SJCRH30 (cell line): ENCODE measurements at regions not wholly inside any gene's neighbourhood (a gene's known extent, or its start where the extent isn't known, plus 50 kb on each side); places are given as distances from the start of the nearest gene placed in this dataset.

Experiments
- DNase-seq, 2 experiments: peaks; one replicate each; pipeline ENCODE4 v3.0.0-alpha.2; 2015 to 2020
- H3K27ac ChIP-seq: fragments of 250-450 bp; sonication (Bioruptor Pico); 2 replicates; pipeline ENCODE4 v1.5.1; 2020; ENCODE audit warnings: mild to moderate bottlenecking, moderate library complexity
- H3K27me3 ChIP-seq: fragments of 250-450 bp; sonication (Bioruptor Pico); 2 replicates; pipeline ENCODE4 v1.5.1; 2020; ENCODE audit warnings: mild to moderate bottlenecking, moderate library complexity
- H3K36me3 ChIP-seq: fragments of 250-450 bp; sonication (Bioruptor Pico); 2 replicates; pipeline ENCODE4 v1.5.1; 2020; ENCODE audit warnings: mild to moderate bottlenecking, moderate library complexity
- H3K4me1 ChIP-seq: fragments of 250-450 bp; sonication (Bioruptor Pico); 2 replicates; pipeline ENCODE4 v1.5.1; 2020; ENCODE audit warnings: mild to moderate bottlenecking, moderate library complexity
- H3K4me3 ChIP-seq: fragments of 250-450 bp; sonication (Bioruptor Pico); 2 replicates; pipeline ENCODE4 v1.5.1; 2020; ENCODE audit warnings: mild to moderate bottlenecking, moderate library complexity
- H3K9me3 ChIP-seq: fragments of 250-450 bp; sonication (Bioruptor Pico); replicated peaks from 2 replicates; pipeline ENCODE4 v1.5.1; 2020; ENCODE audit warnings: mild to moderate bottlenecking, moderate library complexity

GRCh38 chr5:125283372-125283771, 536.9 kb upstream of the ZNF608 start:
- DNase-seq, result no peak
- no peaks in the 10 kb centered on the region for H3K27me3 ChIP-seq
- H3K4me3 ChIP-seq, result no peak overlapping the region
- H3K36me3 ChIP-seq, result no peaks in the 10 kb centered on the region
- no peak overlapping the region for H3K27ac ChIP-seq
- no peaks in the 10 kb centered on the region; the same call in 1 of the 2 replicates for H3K4me1 ChIP-seq
- H3K9me3 ChIP-seq, result no peaks in the 10 kb centered on the region

- H3K36me3 ChIP-seq, result no peaks in the 10 kb centered on the region
Measured at GRCh38 chr5:125286271-125286670, 539.8 kb upstream of the ZNF608 start.

GRCh38 chr5:125289606-125290005, 543.2 kb upstream of the ZNF608 start:
- Histone ChIP-seq H3K27me3 (no peaks in the 10 kb centered on the region), H3K36me3 (no peaks in the 10 kb centered on the region), H3K9me3 (no peaks in the 10 kb centered on the region), H3K4me1 (no peaks in the 10 kb centered on the region), H3K4me3 (no peak overlapping the region), H3K27ac (no peak overlapping the region)
- DNase-seq, result no peak

More at GRCh38 chr5:125286271-125286670, 539.8 kb upstream of the ZNF608 start:
- no peak overlapping the region for H3K27ac ChIP-seq
- no peak for DNase-seq
- no peak overlapping the region for H3K4me3 ChIP-seq
- H3K27me3 ChIP-seq, result no peaks in the 10 kb centered on the region
- H3K4me1 ChIP-seq, result no peaks in the 10 kb centered on the region
- H3K9me3 ChIP-seq, result no peaks in the 10 kb centered on the region

GRCh38 chr5:125290935-125291334, 544.5 kb upstream of the ZNF608 start:
- H3K4me1 ChIP-seq, result no peaks in the 10 kb centered on the region
- no peaks in the 10 kb centered on the region for H3K27me3 ChIP-seq
- no peak overlapping the region for H3K4me3 ChIP-seq
- no peaks in the 10 kb centered on the region for H3K36me3 ChIP-seq
- DNase-seq, result no peak
- no peaks in the 10 kb centered on the region for H3K9me3 ChIP-seq
- no peak overlapping the region for H3K27ac ChIP-seq

GRCh38 chr5:125291447-125291846, 545.0 kb upstream of the ZNF608 start:
- Histone ChIP-seq H3K9me3 (no peaks in the 10 kb centered on the region), H3K27ac (no peak overlapping the region), H3K36me3 (no peaks in the 10 kb centered on the region), H3K4me1 (no peaks in the 10 kb centered on the region), H3K4me3 (no peak overlapping the region), H3K27me3 (no peaks in the 10 kb centered on the region)
- DNase-seq, result no peak

GRCh38 chr5:125293223-125293622, 546.8 kb upstream of the ZNF608 start:
- H3K36me3 ChIP-seq, result no peaks in the 10 kb centered on the region

GRCh38 chr5:125293726-125294125, 547.3 kb upstream of the ZNF608 start:
- no peak for DNase-seq
- H3K27ac ChIP-seq, result no peak overlapping the region
- H3K4me3 ChIP-seq, result no peak overlapping the region
- H3K27me3 ChIP-seq, result no peaks in the 10 kb centered on the region
- H3K36me3 ChIP-seq, result no peaks in the 10 kb centered on the region
- no peaks in the 10 kb centered on the region for H3K4me1 ChIP-seq
- H3K9me3 ChIP-seq, result no peaks in the 10 kb centered on the region

More at GRCh38 chr5:125293223-125293622, 546.8 kb upstream of the ZNF608 start:
- no peaks in the 10 kb centered on the region for H3K4me1 ChIP-seq
- DNase-seq, result no peak
- H3K4me3 ChIP-seq, result no peak overlapping the region
- H3K27ac ChIP-seq, result no peak overlapping the region
- H3K27me3 ChIP-seq, result no peaks in the 10 kb centered on the region
- no peaks in the 10 kb centered on the region for H3K9me3 ChIP-seq

GRCh38 chr5:125294844-125295243, 548.4 kb upstream of the ZNF608 start:
- DNase-seq, result no peak
- H3K4me1 ChIP-seq, result no peaks in the 10 kb centered on the region
- no peaks in the 10 kb centered on the region for H3K27me3 ChIP-seq

GRCh38 chr5:125295405-125295872, 549.0 kb upstream of the ZNF608 start:
- no peaks in the 10 kb centered on the region for H3K9me3 ChIP-seq
- H3K27me3 ChIP-seq, result no peaks in the 10 kb centered on the region
- no peak overlapping the region for H3K4me3 ChIP-seq
- H3K27ac ChIP-seq, result no peak overlapping the region
- no peak for DNase-seq
- no peaks in the 10 kb centered on the region for H3K36me3 ChIP-seq
- H3K4me1 ChIP-seq, result no peaks in the 10 kb centered on the region

More at GRCh38 chr5:125294844-125295243, 548.4 kb upstream of the ZNF608 start:
- Histone ChIP-seq H3K36me3 (no peaks in the 10 kb centered on the region), H3K9me3 (no peaks in the 10 kb centered on the region), H3K27ac (no peak overlapping the region), H3K4me3 (no peak overlapping the region)

- Histone ChIP-seq H3K9me3 (no peaks in the 10 kb centered on the region), H3K27ac (no peak overlapping the region), H3K27me3 (no peaks in the 10 kb centered on the region), H3K4me1 (no peaks in the 10 kb centered on the region), H3K4me3 (no peak overlapping the region), H3K36me3 (no peaks in the 10 kb centered on the region)
- DNase-seq, result no peak
Measured at GRCh38 chr5:125298258-125298657, 551.8 kb upstream of the ZNF608 start.

GRCh38 chr5:125298746-125299379, 552.4 kb upstream of the ZNF608 start:
- Histone ChIP-seq H3K4me3 (no peak overlapping the region), H3K27me3 (no peaks in the 10 kb centered on the region), H3K4me1 (no peaks in the 10 kb centered on the region), H3K9me3 (no peaks in the 10 kb centered on the region), H3K27ac (no peak overlapping the region), H3K36me3 (no peaks in the 10 kb centered on the region)
- DNase-seq, result no peak

GRCh38 chr5:125301711-125302110, 555.3 kb upstream of the ZNF608 start:
- Histone ChIP-seq H3K9me3 (0 out of 2 replicates have a peak, but pooled peaks cover 3% of the 10 kb centered on the region), H3K27me3 (no peaks in the 10 kb centered on the region), H3K4me1 (no peaks in the 10 kb centered on the region), H3K36me3 (no peaks in the 10 kb centered on the region), H3K4me3 (no peak overlapping the region), H3K27ac (no peak overlapping the region)
- no peak for DNase-seq

GRCh38 chr5:125302577-125302976, 556.1 kb upstream of the ZNF608 start:
- no peak overlapping the region for H3K4me3 ChIP-seq
- H3K27me3 ChIP-seq, result no peaks in the 10 kb centered on the region
- DNase-seq, result no peak
- H3K27ac ChIP-seq, result no peak overlapping the region
- no peaks in the 10 kb centered on the region for H3K4me1 ChIP-seq
- 0 out of 2 replicates have a peak, but pooled peaks cover 4% of the 10 kb centered on the region for H3K9me3 ChIP-seq
- H3K36me3 ChIP-seq, result no peaks in the 10 kb centered on the region

GRCh38 chr5:125306741-125307140, 560.3 kb upstream of the ZNF608 start:
- no peak for DNase-seq
- no peak overlapping the region for H3K27ac ChIP-seq
- no peaks in the 10 kb centered on the region for H3K27me3 ChIP-seq
- no peak overlapping the region for H3K4me3 ChIP-seq
- no peaks in the 10 kb centered on the region for H3K36me3 ChIP-seq
- no peaks in the 10 kb centered on the region for H3K4me1 ChIP-seq
- H3K9me3 ChIP-seq, result 0 out of 2 replicates have a peak, but pooled peaks cover 4% of the 10 kb centered on the region

GRCh38 chr5:125310749-125311148, 564.3 kb upstream of the ZNF608 start:
- no peak for DNase-seq
- no peak overlapping the region for H3K4me3 ChIP-seq
- H3K36me3 ChIP-seq, result no peaks in the 10 kb centered on the region
- no peaks in the 10 kb centered on the region for H3K27me3 ChIP-seq
- no peaks in the 10 kb centered on the region for H3K4me1 ChIP-seq
- H3K9me3 ChIP-seq, result 0 out of 2 replicates have a peak, but pooled peaks cover 4% of the 10 kb centered on the region
- H3K27ac ChIP-seq, result no peak overlapping the region

GRCh38 chr5:125311743-125312142, 565.3 kb upstream of the ZNF608 start:
- no peak overlapping the region for H3K27ac ChIP-seq
- 0 out of 2 replicates have a peak, but pooled peaks cover under 1% of the 10 kb centered on the region for H3K9me3 ChIP-seq
- H3K27me3 ChIP-seq, result no peaks in the 10 kb centered on the region
- no peaks in the 10 kb centered on the region for H3K36me3 ChIP-seq
- no peak overlapping the region for H3K4me3 ChIP-seq
- DNase-seq, result no peak
- peaks cover under 1% of the 10 kb centered on the region; the same call in 1 of the 2 replicates for H3K4me1 ChIP-seq
